Mucosa of descending colon (tissue), 3 donors: ENCODE measurements at regions not wholly inside any gene's neighbourhood (a gene's known extent, or its start where the extent isn't known, plus 50 kb on each side); places are given as distances from the start of the nearest gene placed in this dataset.

Source experiments
- ATAC-seq: fragments of 200-7000 bp; cut with Tn5 transposase; one replicate; pipeline ENCODE4 v1.9.1; 2020; ENCODE audit warnings: mild to moderate bottlenecking, moderate library complexity
- DNase-seq, 3 donors: peaks; one replicate each; pipeline ENCODE4 v3.0.0-alpha.2; 2020
- H3K36me3 ChIP-seq: fragments of 200-600 bp; one replicate; pipeline ENCODE4 v1.8.0; 2021; ENCODE audit warnings: low read depth, mild to moderate bottlenecking
- H3K4me1 ChIP-seq: fragments of 200-600 bp; one replicate; pipeline ENCODE4 v1.8.0; 2021; ENCODE audit warnings: low read depth, mild to moderate bottlenecking
- H3K4me3 ChIP-seq: fragments of 200-600 bp; one replicate; pipeline ENCODE4 v1.8.0; 2021; ENCODE audit warnings: mild to moderate bottlenecking
- H3K9me3 ChIP-seq: fragments of 200-600 bp; one replicate; pipeline ENCODE4 v1.8.0; 2021; ENCODE audit warnings: mild to moderate bottlenecking
- CTCF ChIP-seq: fragments of 200-600 bp; IDR thresholded peaks from one replicate; pipeline ENCODE4 v1.8.0; 2022; ENCODE audit warnings: antibody characterized with exemption, mild to moderate bottlenecking
- intact Hi-C, 2 donors: fragments of 100-400 bp; cut with DNase I in 1 of 2; cut with micrococcal nuclease in 1 of 2; formaldehyde crosslinking; loops; one replicate each; pipeline versions ENCODE4 v1.11.0 to v1.11.1; 2022; cut with DNase I, micrococcal nuclease
- donor health status: DM: no; HTN: no; CAD: no; lungs with moderate emphysema.
- donor health status: DM: no; HTN: no; CAD: no.
- donor health status: DM: no; HTN: yes; CAD: no.

GRCh38 chr5:104932431-104932830, 1369.8 kb upstream of the NUDT12 start:
- H3K9me3 ChIP-seq: peaks cover 3% of the 10 kb centered on the region
- no peak overlapping the region for H3K4me3 ChIP-seq
- ATAC-seq: no peak
- H3K36me3 ChIP-seq: no peaks in the 10 kb centered on the region
- DNase-seq: no peak
- no peak for TF ChIP-seq CTCF
- intact Hi-C loops: no loop called here
- no peaks in the 10 kb centered on the region for H3K4me1 ChIP-seq

- no peaks in the 10 kb centered on the region for H3K36me3 ChIP-seq
- TF ChIP-seq CTCF: no peak
- H3K4me3 ChIP-seq: no peak overlapping the region
- H3K9me3 ChIP-seq: peaks cover 3% of the 10 kb centered on the region
- peak in 1 of 3 donors; percentile 40 for DNase-seq
- no peaks in the 10 kb centered on the region for H3K4me1 ChIP-seq
- intact Hi-C loops: no loop called here
- ATAC-seq: no peak
These were observed 1366.4 kb upstream of the NUDT12 start for GRCh38 chr5:104928906-104929520.

GRCh38 chr5:104915226-104915625, 1352.6 kb upstream of the NUDT12 start:
- Histone ChIP-seq H3K4me1 (no peaks in the 10 kb centered on the region), H3K36me3 (no peaks in the 10 kb centered on the region), H3K9me3 (no peaks in the 10 kb centered on the region), H3K4me3 (no peak overlapping the region)
- no peak for TF ChIP-seq CTCF
- no peak for ATAC-seq
- intact Hi-C loops: no loop called here
- no peak for DNase-seq

GRCh38 chr5:104914536-104915070, 1352.0 kb upstream of the NUDT12 start:
- intact Hi-C loops: no loop called here
- Histone ChIP-seq H3K9me3 (no peaks in the 10 kb centered on the region), H3K36me3 (no peaks in the 10 kb centered on the region), H3K4me1 (no peaks in the 10 kb centered on the region), H3K4me3 (no peak overlapping the region)
- DNase-seq: no peak
- ATAC-seq: no peak
- TF ChIP-seq CTCF: no peak

GRCh38 chr5:104913841-104914281, 1351.3 kb upstream of the NUDT12 start:
- Histone ChIP-seq H3K36me3 (no peaks in the 10 kb centered on the region), H3K4me3 (no peak overlapping the region), H3K4me1 (no peaks in the 10 kb centered on the region), H3K9me3 (no peaks in the 10 kb centered on the region)
- no peak for DNase-seq
- intact Hi-C loops: no loop called here
- TF ChIP-seq CTCF: no peak
- ATAC-seq: no peak
